NB4 (cell line): ENCODE measurements at regions not wholly inside any gene's neighbourhood (a gene's known extent, or its start where the extent isn't known, plus 50 kb on each side); places are given as distances from the start of the nearest gene placed in this dataset.

Source experiments
- MYC ChIP-seq: IDR thresholded peaks from 2 replicates; pipeline ENCODE4 v1.6.1; 2011; ENCODE audit warnings: low read depth, low read length
- POLR2A ChIP-seq: IDR thresholded peaks from 2 replicates; pipeline ENCODE4 v1.6.1; 2011; ENCODE audit warnings: mild to moderate bottlenecking; ENCODE audit not compliant: insufficient read length; ENCODE audit errors: extremely low read depth
- TF ChIP-seq, protein P1 (sequence below): IDR thresholded peaks from one replicate; pipeline ENCODE4 v1.5.1; 2012; ENCODE audit warnings: low read depth, low read length
- TF ChIP-seq, protein P2 (sequence below): IDR thresholded peaks from 2 replicates; pipeline ENCODE4 v1.6.1; 2011; ENCODE audit warnings: low read depth, low read length

DNA sequence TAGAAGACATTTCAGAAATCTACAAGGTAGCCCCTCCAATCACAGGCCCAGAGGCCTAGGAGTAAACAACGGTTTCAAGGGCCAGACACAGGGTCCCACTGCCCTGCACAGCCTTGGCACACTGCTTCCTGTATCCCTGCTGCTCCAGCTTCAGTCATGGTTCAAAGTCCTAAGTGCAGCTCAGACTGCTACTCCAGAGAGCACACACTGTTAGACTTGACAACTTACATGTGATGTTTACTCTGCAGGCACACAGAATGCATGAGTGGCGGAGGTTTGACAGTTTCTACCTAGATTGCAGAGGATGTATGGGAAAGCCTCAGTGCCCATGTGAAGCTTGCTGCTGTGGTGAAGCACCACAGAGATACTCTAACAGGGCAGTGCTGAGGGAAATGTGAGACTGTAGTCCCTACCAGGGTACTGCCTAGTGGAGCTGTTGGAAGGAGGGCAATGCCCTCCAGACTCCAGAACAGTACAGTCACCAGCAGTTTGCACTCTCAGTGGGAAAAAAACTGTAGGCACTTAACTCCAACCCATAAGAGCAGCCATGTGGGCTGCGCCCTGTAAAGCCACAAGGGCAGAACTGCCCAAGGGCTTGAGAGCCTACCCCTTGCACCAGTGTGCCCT is 270.0 kb downstream of the ZWINT start:
- TF ChIP-seq MYC: no peak
- TF ChIP-seq, protein P1, sequence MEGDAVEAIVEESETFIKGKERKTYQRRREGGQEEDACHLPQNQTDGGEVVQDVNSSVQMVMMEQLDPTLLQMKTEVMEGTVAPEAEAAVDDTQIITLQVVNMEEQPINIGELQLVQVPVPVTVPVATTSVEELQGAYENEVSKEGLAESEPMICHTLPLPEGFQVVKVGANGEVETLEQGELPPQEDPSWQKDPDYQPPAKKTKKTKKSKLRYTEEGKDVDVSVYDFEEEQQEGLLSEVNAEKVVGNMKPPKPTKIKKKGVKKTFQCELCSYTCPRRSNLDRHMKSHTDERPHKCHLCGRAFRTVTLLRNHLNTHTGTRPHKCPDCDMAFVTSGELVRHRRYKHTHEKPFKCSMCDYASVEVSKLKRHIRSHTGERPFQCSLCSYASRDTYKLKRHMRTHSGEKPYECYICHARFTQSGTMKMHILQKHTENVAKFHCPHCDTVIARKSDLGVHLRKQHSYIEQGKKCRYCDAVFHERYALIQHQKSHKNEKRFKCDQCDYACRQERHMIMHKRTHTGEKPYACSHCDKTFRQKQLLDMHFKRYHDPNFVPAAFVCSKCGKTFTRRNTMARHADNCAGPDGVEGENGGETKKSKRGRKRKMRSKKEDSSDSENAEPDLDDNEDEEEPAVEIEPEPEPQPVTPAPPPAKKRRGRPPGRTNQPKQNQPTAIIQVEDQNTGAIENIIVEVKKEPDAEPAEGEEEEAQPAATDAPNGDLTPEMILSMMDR: no peak
- TF ChIP-seq POLR2A: no peak
- TF ChIP-seq, protein P2, sequence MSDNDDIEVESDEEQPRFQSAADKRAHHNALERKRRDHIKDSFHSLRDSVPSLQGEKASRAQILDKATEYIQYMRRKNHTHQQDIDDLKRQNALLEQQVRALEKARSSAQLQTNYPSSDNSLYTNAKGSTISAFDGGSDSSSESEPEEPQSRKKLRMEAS: no peak
